CD4-positive, alpha-beta T cell treated with Interleukin-6 at 100 ng/mL for 8 hours (primary cell): ENCODE measurements at regions not wholly inside any gene's neighbourhood (a gene's known extent, or its start where the extent isn't known, plus 50 kb on each side); places are given as distances from the start of the nearest gene placed in this dataset.
"Not testable (repeated sequence)": the region's sequence is repeated elsewhere in the genome, so short reads cannot be mapped to it uniquely, and the experiment has no call there.

ENCODE experiments used
- DNase-seq: peaks from one replicate; pipeline ENCODE4 v3.0.0-alpha.2; 2020; ENCODE audit warnings: mixed read lengths, low spot score

DNA sequence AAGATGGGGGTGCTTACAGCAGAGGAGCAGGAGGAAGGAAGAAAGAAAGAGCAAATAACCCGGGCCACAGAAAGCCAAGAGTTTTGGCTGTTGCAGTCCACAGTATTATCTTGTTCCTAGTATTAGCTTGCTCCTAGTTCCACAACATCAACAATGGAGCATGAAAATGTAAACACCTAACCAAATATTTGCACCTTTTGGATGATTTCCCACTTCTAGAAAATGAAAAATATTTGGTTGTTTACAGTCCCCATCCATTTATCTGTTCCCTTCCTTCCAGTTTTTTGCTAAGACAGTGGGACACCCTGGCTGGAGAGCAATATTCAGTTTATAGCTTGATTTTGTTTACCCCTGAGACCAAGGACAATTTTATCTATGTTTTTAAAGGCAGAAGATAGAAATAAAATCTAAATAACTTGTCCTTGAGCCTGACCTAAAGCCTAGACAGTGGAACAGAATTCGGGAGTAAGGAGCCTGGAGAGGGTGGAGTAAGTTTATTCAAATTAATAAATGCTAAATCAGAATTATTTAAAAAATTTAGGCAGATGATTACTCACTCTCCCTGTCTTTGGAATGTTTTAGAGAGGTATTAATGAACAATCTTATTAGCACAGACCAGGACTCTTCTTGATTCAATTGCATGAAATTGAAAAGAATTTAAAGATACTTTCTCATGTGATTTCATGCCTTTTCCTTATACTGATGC lies 51.6 kb downstream of the RESF1 start:
- no peak for DNase-seq

DNA sequence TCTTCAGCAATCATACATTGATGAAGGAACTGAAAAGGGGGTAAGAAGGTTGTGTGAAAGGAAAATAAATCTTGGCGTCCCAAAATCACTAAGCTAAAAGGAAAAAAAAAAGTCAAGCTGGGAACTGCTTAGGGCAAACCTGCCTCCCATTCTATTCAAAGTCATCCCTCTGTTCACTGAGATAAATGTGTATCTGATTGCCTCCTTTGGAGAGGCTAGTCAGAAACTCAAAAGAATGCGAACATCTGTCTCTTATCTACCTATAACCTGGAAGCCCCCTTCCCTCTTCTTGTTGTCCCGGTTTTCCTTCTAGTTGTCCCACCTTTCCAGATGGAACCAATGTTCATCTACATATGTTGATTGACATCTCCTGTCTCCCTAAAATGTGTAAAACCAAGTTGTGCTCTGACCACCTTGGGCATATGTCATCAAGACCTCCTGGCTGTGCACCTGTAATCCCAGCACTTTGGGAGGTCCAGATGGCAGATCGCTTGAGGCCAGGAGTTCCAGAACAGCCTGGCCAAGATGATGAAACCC lies 53.1 kb downstream of the RESF1 start:
- DNase-seq, result no peak

DNA sequence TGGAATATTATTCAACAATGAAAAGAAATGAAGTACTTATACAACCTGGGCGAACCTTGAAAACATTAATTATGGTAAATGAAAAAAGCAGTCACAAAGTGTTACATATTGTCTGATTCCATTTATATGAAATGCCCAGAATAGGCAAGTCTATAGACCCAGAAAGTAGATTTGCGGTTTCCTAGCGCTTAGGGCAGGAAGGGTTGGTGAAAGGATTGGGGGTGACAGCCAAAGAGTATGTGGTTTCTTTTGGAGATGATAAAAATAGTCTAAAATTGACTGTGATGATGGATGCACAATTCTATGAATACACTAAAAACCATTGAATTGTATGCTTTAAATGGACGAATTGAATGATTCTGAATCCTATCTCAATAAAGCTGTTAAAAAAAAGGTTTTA lies 55.8 kb downstream of the RESF1 start:
- DNase-seq, result no peak

DNA sequence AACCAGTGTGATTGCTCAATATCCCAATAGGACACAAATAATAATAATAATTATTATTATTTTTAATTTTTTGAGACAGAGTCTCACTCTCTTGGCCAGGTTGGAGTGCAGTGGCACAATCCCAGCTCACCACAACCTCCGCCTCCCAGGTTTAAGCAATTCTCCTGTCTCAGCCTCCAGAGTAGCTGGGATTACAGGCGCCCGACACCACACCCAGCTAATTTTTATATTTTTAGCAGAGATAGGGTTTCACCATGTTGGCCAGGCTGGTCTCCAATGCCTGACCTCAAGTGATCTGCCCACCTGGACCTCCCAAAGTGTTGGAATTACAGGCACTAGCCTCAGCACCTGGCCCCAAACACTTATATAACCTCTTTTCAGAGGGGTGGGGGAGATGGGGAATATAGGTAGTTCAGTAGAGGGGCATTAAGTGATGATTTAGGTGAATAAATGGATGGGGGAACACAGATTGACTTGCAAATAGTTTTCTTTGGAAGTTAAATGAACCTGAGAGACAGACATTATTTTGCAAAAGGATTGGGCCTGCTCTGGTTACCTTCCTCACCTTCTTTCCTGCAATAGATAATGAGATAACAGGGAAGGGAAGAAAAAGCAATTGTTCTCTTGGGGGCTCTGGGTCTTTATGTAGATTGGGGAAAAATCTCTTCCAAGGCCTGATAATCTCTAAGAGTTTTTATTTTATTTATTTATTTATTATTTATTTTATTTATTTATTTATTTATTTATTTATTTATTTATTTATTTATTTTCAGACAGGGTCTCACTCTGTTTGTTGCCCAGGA lies 57.7 kb downstream of the RESF1 start:
- no peak for DNase-seq

DNA sequence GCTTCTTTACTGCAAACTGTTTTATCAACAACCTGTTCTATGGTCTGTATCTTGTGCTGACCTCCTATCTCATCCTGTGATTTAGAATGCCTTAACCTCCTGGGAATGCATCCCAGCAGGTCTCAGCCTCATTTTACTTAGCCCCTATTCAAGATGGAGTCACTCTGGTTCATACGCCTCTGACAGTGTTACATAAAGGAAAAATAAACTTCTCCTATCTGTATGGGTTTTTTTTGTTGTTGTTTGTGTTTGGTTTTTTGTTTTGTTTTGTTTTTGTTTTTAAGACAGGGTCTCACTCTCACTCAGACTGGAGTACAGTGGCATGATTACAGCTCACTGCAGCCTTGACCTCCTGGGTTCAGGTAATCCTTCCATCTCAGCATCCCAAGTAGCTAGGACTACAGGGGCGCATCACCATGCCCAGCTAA lies 62.1 kb downstream of the RESF1 start:
- DNase-seq, result no peak

DNA sequence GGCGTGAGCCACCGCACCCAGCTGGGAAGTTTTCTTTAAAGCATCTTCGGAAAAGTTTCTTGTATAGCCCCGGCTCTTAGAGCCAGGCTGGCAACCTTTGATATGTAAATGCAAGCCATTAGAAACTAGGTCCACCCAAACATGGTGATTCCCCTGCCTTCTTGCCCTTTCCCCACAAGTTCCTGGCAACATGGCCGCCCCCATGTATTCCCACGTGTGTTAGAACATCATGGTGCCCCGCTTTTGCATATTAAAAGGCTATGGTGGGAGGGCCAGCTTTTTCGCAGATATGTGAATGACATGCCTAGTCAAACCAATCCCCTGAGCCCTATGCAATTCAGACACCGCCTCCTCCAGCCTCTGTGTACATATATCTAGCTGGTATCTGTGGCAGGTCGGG lies 63.2 kb downstream of the RESF1 start:
- not testable (repeated sequence) for DNase-seq

DNA sequence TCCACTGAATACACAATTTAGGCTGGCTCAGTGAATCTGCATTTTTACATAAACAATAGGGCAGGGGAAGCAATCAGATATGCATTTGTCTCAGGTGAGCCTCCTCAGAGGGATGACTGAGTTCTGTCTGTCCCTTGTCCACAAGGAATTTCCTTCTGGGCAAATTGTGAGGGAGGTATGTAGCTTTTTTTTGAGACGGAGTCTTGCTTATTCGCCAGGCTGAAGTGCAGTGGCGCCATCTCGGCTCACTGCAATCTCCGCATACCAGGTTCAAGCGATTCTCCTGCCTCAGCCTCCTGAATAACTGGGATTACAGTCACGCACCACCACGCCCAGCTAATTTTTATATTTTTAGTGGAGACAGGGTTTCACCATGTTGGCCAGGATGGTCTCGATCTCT lies 64.6 kb downstream of the RESF1 start:
- not testable (repeated sequence) for DNase-seq

DNA sequence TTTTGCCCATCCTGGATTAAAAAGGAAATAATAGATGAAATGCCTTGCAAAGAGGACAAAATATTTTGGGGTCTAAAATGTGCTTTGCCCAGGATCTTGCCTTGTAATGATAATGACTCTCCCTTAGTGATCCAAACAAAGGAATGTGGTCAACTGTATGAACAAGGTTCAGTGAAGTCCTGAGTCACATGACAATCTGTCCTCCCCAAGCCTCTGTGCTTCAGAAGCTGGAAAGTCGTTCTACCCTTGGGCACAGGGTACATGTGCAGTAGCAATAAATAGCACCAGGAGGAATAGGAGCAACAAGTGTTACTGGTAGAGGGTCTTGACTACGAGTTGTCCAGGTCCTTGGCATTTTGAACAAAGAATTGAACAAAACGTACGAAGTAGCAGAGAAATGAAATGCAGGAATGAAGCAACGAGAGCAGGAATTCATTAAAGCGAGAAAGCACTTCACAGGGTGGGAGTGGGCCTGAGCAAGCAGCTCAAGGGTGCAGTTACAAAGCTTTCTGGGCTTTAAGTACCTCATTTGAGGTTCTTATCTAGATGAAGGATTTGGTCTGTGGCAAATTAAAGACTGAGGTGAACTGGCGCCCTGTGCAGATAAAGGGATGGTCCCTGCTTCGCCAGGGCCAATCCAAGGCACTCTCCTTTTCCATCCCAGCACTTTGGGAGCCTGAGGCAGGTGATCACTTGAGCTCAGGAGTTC lies 65.8 kb downstream of the RESF1 start:
- no peak for DNase-seq

DNA sequence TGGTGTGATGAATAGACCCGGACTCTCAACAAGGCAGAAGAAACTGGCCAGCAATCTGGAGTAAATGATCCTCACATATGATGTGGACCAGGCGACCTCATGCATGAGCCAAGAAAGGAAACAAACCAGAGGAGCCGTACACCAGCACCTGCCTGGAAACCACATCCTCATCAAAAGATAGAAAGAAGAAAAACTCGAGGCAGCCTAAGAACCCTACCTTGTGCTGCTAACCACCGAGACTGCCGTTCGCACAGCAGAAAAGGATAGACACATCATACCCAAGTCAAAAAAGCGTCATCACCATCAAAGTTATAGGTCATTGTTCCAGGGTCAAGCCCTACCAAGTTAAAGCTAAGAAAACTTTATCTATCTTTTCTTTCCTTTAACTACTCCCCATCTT lies 66.7 kb downstream of the RESF1 start:
- peak; percentile 73 for DNase-seq

DNA sequence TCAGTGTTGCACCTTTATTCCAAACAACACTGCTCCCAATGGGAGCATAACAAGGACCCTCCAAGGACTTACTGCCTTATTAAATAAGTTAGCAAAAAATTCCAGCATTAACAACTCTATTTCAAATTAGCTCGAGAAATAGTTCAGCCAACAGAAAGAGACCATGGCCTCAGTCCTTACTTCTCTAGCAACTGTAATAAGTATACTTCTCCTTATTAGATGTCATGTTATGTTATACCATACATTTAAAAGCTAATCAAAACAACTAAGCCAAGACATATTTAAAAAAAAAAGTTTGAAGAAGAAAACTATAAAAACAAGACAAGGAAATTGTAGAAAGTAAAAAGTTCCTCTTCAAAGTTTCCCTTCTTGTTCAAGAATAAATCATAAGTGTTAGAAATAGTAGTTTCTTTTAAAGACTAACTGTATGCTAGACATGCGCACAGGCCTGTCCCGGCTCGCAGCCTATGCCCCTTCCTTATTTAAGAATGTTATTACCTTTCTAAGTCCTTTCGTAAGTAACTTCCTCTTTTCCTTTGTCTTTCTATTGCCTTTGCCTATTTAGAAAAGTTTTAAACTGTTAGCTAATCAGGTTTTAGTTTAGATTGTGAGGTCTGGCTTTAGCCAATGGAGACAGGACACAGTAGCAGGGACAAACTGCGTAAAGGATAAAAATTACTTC lies 68.6 kb downstream of the RESF1 start:
- DNase-seq, result no peak

DNA sequence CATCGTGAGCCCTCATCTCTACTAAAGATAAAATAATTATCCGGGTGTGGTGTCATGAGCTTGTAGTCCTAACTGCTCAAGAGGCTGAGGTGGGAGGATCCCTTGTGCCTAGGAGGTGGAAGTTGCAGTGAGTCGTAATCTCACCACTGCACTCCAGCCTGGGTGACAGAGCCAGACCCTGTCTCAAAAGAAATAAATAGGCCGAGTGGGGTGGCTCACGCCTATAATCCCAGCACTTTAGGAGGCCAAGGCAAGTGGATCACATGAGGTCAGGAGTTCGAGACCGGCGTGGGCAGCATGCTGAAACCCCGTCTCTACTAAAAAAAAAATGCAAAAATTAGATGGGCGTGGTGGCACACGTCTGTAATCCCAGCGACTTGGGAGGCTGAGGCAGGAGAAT lies 70.9 kb downstream of the RESF1 start:
- no peak for DNase-seq

DNA sequence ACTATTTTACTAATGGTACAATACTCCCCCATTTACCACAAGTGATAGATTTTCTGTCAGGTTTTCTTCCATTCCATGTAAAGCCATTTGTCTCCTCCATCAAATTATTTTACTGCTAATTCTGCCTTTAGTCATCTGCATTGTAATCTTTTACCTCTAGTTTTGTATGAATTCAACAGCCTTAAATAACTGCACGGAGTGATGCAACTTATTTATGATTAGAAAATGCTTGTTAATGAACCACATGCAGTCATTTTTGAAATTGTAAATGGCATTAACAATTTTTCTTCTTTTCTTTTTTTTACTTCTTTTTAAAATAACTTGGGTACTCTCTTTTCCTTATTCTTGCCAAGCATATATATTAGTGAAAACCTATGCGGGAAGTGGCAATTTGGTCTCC lies 71.5 kb downstream of the RESF1 start:
- DNase-seq, result no peak

DNA sequence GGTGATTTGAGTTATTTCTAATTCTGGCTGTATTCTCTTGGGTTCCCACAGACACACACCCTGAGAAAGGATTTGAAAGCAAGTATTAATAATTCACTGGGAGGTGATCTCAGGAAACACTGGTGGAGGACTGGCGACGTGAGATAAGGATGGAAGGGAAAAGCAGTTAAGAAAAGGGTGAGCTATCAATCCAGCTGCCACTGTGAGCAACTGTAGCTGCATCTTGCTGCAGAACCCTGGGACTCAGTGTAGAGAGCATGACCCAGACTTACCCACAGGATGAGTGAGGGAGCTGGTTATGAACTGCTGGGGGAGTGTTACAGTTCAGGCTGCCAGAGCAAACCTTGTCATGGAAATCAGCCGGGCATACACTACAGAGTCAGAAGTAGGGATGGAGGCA lies 71.9 kb downstream of the RESF1 start:
- DNase-seq, result no peak

DNA sequence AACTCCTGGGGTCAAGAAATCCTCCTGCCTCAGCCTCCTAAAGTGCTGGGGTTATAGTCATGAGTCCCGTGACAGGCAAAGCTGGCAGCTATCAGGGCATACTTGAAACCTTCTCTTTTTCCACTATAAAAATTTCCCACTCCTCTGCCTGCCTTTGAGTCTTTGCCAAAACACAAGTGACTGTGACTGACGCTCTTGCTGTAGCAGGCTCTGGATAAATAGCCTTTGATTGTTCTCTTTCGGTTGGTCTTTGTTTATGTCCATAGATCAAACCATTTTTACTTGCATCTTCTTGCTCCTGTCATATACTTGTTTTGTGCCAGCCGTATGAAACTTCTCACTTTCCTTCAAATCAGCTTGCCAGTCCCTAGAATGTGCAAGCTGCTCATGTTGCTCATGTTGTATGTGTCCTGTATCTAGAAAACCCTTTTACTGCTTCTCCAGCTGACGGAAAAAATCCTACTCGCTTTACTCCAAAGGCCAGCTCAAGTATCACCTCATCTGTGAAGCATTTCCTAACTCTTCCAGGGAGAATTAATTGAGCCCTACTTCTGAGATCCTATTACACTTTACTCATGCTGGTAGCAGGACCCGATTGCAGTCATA lies 73.1 kb downstream of the RESF1 start:
- DNase-seq, result no peak

DNA sequence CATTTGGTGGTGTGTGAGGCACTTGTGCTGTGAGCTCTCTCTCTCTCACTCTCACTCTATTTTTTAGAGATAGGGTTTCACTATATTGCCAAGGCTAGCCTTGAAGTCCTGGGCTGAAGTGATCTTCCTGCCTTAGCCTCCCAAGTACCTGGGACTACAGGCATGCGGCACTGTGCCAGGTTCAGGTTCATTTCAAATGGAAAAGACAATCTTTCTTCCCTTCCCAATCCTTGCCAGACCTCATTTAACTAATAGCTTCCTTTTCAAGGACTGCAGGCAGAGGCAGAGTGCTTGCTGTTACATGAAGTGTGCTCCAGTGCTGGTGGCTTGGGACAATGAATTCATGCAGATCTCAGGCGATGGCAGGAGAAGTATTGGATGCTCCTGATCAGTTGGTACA lies 73.2 kb upstream of the BICD1 start:
- DNase-seq, result no peak

DNA sequence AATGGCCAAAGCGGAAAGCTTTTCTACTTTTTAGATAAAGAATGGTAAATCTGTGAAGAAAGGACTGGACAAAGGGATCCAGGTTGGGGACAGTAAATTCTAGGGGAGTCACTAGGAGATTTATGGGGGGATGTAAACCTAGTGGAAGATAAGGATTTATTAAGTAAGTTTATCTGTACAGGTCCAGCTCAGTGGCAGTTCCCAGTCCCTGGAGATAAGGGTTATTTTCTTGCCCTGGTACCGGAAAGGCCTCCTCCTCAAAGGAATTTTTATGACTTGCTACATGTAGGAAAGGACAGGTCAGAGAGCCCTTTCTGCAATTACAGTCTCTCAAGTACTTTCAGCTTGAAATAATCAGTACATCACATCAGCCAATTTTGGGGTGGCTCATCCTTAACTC lies 72.6 kb upstream of the BICD1 start:
- no peak for DNase-seq

DNA sequence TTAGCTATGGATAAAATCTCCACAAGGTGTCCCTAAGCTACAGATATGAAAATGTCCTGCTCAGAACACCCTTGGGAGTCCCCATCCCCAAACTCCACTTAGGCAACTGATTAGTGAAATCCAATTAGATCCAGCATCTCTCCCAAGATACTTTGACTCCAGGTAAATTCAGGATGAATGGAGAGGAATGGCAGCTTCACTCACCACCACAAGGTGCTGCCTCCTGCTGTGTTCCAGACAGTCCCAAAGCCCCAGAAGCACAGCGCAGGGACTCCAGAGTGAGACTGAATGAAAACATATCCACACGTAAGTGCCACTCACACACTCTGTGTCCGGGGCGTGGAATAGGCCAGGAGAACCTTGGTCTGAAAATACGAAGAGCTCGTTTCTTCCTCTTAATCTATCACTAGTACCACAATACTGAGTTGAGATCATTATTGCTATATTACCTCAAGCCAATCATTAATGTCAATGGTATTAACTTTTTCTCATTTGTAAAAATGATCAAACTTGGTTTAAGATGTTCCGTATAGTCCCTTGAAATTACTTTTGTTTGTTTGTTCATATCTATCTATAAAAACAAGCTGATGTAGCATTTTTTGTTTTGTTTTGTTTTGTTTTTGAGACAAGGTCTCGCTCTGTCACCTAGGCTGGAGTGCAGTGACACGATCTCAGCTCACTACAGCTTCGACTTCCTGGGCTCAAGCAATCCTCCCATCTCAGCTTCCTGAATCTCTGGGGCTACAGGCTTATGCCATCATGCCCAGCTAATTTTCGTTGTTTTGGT lies 70.0 kb upstream of the BICD1 start:
- DNase-seq, result no peak

DNA sequence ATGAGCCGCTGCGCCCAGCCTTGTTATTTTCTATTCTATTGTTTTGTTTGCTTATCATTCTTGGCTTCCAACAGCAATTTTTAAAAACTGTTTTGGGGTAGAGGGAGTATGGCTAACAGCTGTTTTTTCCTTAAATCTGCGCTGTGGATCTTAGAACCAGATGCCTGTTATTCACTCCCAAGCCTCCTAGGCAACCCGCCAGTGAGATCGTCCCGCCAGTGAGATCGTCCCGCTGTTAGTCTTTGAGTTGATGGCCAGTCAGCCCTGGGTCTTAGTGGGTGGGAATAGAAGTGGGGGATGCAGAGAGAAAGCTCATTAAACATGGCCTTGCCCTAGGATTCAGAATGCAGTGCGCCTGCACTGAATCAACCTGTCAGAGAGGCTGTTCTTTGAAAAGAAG lies 67.3 kb upstream of the BICD1 start:
- DNase-seq, result no peak

DNA sequence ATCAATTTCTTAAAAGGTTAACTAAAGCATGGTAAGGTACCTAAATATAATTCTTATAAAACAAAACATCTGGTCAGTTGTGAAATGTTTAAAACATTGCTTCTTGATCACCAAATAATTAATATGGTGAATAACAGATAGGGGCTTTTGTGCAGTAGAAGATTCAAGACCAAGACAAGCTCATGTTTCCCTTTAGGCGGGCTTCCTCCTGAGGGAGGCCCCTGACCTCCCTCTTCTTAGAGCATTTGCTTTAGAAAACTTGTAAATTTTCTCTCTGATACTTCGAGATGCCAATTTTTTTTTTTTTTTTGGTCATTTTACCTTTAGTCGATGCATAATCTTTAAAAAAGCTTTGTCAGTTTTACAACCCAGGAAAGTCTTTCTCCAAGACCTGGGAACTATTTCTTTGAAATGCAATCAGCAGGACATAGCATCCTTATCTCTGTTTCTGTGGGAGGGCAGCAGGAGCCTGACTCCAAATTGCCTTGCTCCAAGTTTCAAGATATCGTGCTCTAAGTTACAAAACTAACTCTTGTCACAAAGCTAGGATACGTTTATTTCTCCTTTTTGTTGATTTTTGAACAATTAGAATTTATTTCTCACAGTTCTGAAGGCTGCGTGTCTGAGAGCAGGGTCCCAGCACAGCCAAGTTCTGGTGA lies 66.6 kb upstream of the BICD1 start:
- DNase-seq, result no peak

DNA sequence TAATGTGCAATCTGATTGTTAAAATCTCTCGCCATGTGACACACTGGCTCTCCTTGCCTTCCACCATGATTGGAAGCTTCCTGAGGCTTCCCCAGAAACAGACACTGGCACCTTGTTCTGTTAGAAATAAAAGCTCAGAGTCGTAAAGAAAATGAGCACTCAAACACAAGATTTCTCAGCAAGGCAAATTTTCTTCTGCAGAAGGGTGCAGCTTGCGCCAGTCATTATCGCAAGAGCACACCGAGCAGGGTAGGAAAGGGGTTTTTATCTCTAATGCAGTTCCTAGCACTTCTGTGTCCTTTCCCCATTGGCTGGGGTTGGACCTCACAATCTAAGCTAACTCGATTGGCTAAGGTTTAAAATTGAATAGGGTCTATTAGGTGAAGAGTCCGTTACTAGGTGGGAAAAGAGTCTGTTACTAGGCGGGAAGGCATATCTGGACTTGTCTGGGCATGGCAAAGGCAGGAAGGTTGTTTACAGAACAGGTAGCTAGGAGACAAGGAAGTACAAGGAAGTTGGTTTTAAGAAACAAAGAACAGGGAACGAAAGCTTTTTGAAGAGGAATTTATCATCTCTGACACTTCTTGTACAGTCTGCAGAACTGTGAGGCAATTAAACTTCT lies 62.6 kb upstream of the BICD1 start:
- DNase-seq, result no peak
